ENCODE measurements at regions not wholly inside any gene's neighbourhood (a gene's known extent, or its start where the extent isn't known, plus 50 kb on each side); places are given as distances from the start of the nearest gene placed in this dataset.
"Not testable (repeated sequence)": the region's sequence is repeated elsewhere in the genome, so short reads cannot be mapped to it uniquely, and the experiment has no call there.

- ChIA-PET RAD21 (ENCODE audit: unreplicated experiment) (no interaction called here), SMC1A (ENCODE audit: uncharacterized antibody, unreplicated experiment) (interaction anchor here (2.2 kb wide), 1 partner anchor 11 kb away, joined by 6 read pairs; no protein-coding TSS in a partner anchor), CTCF (no interaction called here), POLR2A (no interaction called here)
- H4K20me1 ChIP-seq (ENCODE audit: control insufficient read depth, insufficient read depth): no peaks in the 10 kb centered on the region
- no peaks in the 10 kb centered on the region for H3K9me3 ChIP-seq (replicated peaks; ENCODE audit: control insufficient read depth, insufficient read depth, low read length)
- WGBS (ENCODE audit: insufficient coverage, insufficient replicate concordance, low lambda C conversion rate, missing lambda C conversion rate): 36% methylated on average over 6 of the region's 6 CpGs
- TF ChIP-seq CBX3 (IDR thresholded peaks at IDR 0.05; ENCODE audit: borderline replicate concordance, low read depth): no peak
- no peak for TF ChIP-seq RELA (IDR thresholded peaks at IDR 0.05; ENCODE audit: borderline replicate concordance, partially characterized antibody)
- TF ChIP-seq, protein P1, sequence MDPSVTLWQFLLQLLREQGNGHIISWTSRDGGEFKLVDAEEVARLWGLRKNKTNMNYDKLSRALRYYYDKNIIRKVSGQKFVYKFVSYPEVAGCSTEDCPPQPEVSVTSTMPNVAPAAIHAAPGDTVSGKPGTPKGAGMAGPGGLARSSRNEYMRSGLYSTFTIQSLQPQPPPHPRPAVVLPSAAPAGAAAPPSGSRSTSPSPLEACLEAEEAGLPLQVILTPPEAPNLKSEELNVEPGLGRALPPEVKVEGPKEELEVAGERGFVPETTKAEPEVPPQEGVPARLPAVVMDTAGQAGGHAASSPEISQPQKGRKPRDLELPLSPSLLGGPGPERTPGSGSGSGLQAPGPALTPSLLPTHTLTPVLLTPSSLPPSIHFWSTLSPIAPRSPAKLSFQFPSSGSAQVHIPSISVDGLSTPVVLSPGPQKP (IDR thresholded peaks at IDR 0.05; ENCODE audit: low read depth, low read length): no peak
- TF ChIP-seq KDM1A (IDR thresholded peaks at IDR 0.05; ENCODE audit: borderline replicate concordance): no peak
- TF ChIP-seq IRF4 (IDR thresholded peaks at IDR 0.05; ENCODE audit: low read depth, low read length): no peak
- no peak for TF ChIP-seq HCFC1 (IDR thresholded peaks at IDR 0.05; ENCODE audit: low read length)
- TF ChIP-seq EZH2 (IDR thresholded peaks at IDR 0.05; ENCODE audit: borderline replicate concordance, control insufficient read depth, low read depth, low read length): no peak
- TF ChIP-seq NR2C1 (IDR thresholded peaks at IDR 0.05): no peak
- TF ChIP-seq NR2C2 (IDR thresholded peaks at IDR 0.05; ENCODE audit: borderline replicate concordance, control insufficient read depth, insufficient read length, low read depth): no peak
- TF ChIP-seq TARDBP (IDR thresholded peaks at IDR 0.05; ENCODE audit: borderline replicate concordance): no peak
- no peak for TF ChIP-seq ZNF592 (IDR thresholded peaks at IDR 0.05)
- no peak for TF ChIP-seq RBBP5 (conservative IDR thresholded peaks at IDR 0.05)
- TF ChIP-seq, protein P2, sequence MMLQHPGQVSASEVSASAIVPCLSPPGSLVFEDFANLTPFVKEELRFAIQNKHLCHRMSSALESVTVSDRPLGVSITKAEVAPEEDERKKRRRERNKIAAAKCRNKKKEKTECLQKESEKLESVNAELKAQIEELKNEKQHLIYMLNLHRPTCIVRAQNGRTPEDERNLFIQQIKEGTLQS (IDR thresholded peaks at IDR 0.05; ENCODE audit: borderline replicate concordance, extremely low read depth, low read depth, low read length): no peak
- no peak for TF ChIP-seq CHD2 (IDR thresholded peaks at IDR 0.05; ENCODE audit: borderline replicate concordance, low read depth, low read length)
- ATAC-seq (no peak), FAIRE-seq (no peak), DNase-seq (ENCODE audit: low read depth, low spot score) (no peak)
- H3K27ac ChIP-seq (ENCODE audit: control insufficient read depth, insufficient read depth): no peak overlapping the region
- in situ Hi-C loops (cut with MboI): no loop called here
- H3K4me3 ChIP-seq: no peak overlapping the region
- no peaks in the 10 kb centered on the region for H3K36me3 ChIP-seq (ENCODE audit: control insufficient read depth in 2 of 2, insufficient read depth in 2 of 2, low read length in 1 of 2)
- intact Hi-C loops (cut with micrococcal nuclease; ENCODE audit: unreplicated experiment): no loop called here
- no peak overlapping the region for H3K4me2 ChIP-seq (ENCODE audit: control insufficient read depth, insufficient read depth)
- no peaks in the 10 kb centered on the region for H3K27me3 ChIP-seq (replicated peaks in 1 of 2; ENCODE audit: control insufficient read depth in 2 of 2, insufficient read depth in 2 of 2, low read length in 1 of 2)
- H3K79me2 ChIP-seq (ENCODE audit: control insufficient read depth, insufficient read depth, low read length): no peaks in the 10 kb centered on the region
- no peaks in the 10 kb centered on the region for H3K4me1 ChIP-seq (ENCODE audit: control insufficient read depth, insufficient read depth, low read length)
- BruUV-seq (replicated peaks): no TSS peak
- H3K9ac ChIP-seq (ENCODE audit: control insufficient read depth, insufficient read depth, low read length): no peak overlapping the region
- no peak overlapping the region for H2AFZ ChIP-seq (ENCODE audit: control insufficient read depth, low read depth, low read length)
Observed at GRCh38 chr13:65309906-65310305, 1920.2 kb downstream of the PCDH9 start.

DNA sequence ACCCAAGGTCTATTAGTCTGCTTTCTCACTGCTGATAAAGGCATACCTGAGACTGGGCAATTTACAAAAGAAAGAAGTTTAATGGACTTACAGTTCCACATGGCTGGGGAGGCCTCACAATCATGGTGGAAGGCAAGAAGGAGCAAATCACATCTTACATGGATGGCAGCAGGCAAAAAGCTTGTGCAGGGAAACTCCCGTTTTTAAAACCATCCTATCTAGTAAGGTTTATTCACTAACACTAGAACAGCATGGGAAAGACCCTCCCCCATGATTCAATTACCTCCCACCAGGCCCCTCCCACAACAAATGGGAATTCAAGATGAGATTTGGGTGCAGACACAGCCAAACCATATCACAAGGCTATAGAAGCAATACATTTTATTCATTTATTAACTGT, 1921.4 kb downstream of the PCDH9 start:
- SMC1A ChIA-PET (ENCODE audit: uncharacterized antibody, unreplicated experiment); ATAC-seq; H3K4me1 ChIP-seq (ENCODE audit: control insufficient read depth, insufficient read depth, low read length); DNase-seq (ENCODE audit: low read depth, low spot score); H3K9me3 ChIP-seq (replicated peaks; ENCODE audit: control insufficient read depth, insufficient read depth, low read length); H3K79me2 ChIP-seq (ENCODE audit: control insufficient read depth, insufficient read depth, low read length); BruUV-seq (replicated peaks); intact Hi-C loops (cut with micrococcal nuclease; ENCODE audit: unreplicated experiment); CTCF ChIA-PET; H3K4me2 ChIP-seq (ENCODE audit: control insufficient read depth, insufficient read depth); H4K20me1 ChIP-seq (ENCODE audit: control insufficient read depth, insufficient read depth); H3K27me3 ChIP-seq (replicated peaks in 1 of 2; ENCODE audit: control insufficient read depth in 2 of 2, insufficient read depth in 2 of 2, low read length in 1 of 2); FAIRE-seq; POLR2A ChIA-PET; in situ Hi-C loops (cut with MboI); H3K9ac ChIP-seq (ENCODE audit: control insufficient read depth, insufficient read depth, low read length); H3K36me3 ChIP-seq (ENCODE audit: control insufficient read depth in 2 of 2, insufficient read depth in 2 of 2, low read length in 1 of 2); H2AFZ ChIP-seq (ENCODE audit: control insufficient read depth, low read depth, low read length); RAD21 ChIA-PET (ENCODE audit: unreplicated experiment); H3K4me3 ChIP-seq; H3K27ac ChIP-seq (ENCODE audit: control insufficient read depth, insufficient read depth): not testable (repeated sequence)
- 0% methylated on average over 1 of the region's 1 CpG for WGBS (ENCODE audit: insufficient coverage, insufficient replicate concordance, low lambda C conversion rate, missing lambda C conversion rate)
